ENCODE measurements at regions not wholly inside any gene's neighbourhood (a gene's known extent, or its start where the extent isn't known, plus 50 kb on each side); places are given as distances from the start of the nearest gene placed in this dataset.

GRCh38 chr10:28425422-28425821 is 107.5 kb upstream of the WAC start:
- ATAC-seq (no peak), DNase-seq (no peak)
- Histone ChIP-seq H3K36me3 (ENCODE audit: insufficient read depth in 1 of 2, low read depth in 1 of 2) (no peaks in the 10 kb centered on the region), H3K27ac (no peak overlapping the region), H3K4me3 (no peak overlapping the region), H3K9me3 (no peaks in the 10 kb centered on the region), H3K4me1 (no peaks in the 10 kb centered on the region), H3K27me3 (ENCODE audit: insufficient read depth in 3 of 3, low read length in 2 of 3) (no peaks in the 10 kb centered on the region)
- TF ChIP-seq CTCF (IDR thresholded peaks at IDR 0.05), result no peak
- intact Hi-C loops (cut with DNase I), result no loop called here
- WGBS, 3 donors, result 81 to 89% (median 83%) methylated on average over 3 of the region's 3 CpGs

- no peak for TF ChIP-seq CTCF (IDR thresholded peaks at IDR 0.05)
- no peaks in the 10 kb centered on the region for H3K9me3 ChIP-seq
- H3K4me3 ChIP-seq, result no peak overlapping the region
- intact Hi-C loops (cut with DNase I), result no loop called here
- ATAC-seq, result no peak
- no peaks in the 10 kb centered on the region for H3K4me1 ChIP-seq
- no peak for DNase-seq
- H3K36me3 ChIP-seq (ENCODE audit: insufficient read depth in 1 of 2, low read depth in 1 of 2), result no peaks in the 10 kb centered on the region
- no peaks in the 10 kb centered on the region for H3K27me3 ChIP-seq (ENCODE audit: insufficient read depth in 3 of 3, low read length in 2 of 3)
- no peak overlapping the region for H3K27ac ChIP-seq
Measured at GRCh38 chr10:28426392-28427159, 106.3 kb upstream of the WAC start.

- Histone ChIP-seq H3K27me3 (ENCODE audit: insufficient read depth in 3 of 3, low read length in 2 of 3) (no peaks in the 10 kb centered on the region), H3K36me3 (ENCODE audit: insufficient read depth in 1 of 2, low read depth in 1 of 2) (no peaks in the 10 kb centered on the region), H3K27ac (no peak overlapping the region), H3K4me3 (no peak overlapping the region), H3K4me1 (no peaks in the 10 kb centered on the region), H3K9me3 (no peaks in the 10 kb centered on the region)
- intact Hi-C loops (cut with DNase I), result no loop called here
- 50 to 66% (median 56%) methylated on average over 5 of the region's 5 CpGs for WGBS, 3 donors
- no peak for DNase-seq
- no peak for TF ChIP-seq CTCF (IDR thresholded peaks at IDR 0.05)
- peak in 1 of 4 donors; percentile 40 for ATAC-seq
Measured at GRCh38 chr10:28427376-28427775, 105.5 kb upstream of the WAC start.

- Histone ChIP-seq H3K9me3 (no peaks in the 10 kb centered on the region), H3K27ac (no peak overlapping the region)
- intact Hi-C loops (cut with DNase I), result no loop called here
Measured at GRCh38 chr10:28429045-28429444, 103.9 kb upstream of the WAC start.

More at GRCh38 chr10:28429045-28429444, 103.9 kb upstream of the WAC start:
- Histone ChIP-seq H3K27me3 (ENCODE audit: insufficient read depth in 3 of 3, low read length in 2 of 3) (no peaks in the 10 kb centered on the region), H3K36me3 (ENCODE audit: insufficient read depth in 1 of 2, low read depth in 1 of 2) (no peaks in the 10 kb centered on the region), H3K4me1 (no peaks in the 10 kb centered on the region), H3K4me3 (no peak overlapping the region)
- no peak for TF ChIP-seq CTCF (IDR thresholded peaks at IDR 0.05)
- DNase-seq, result no peak
- ATAC-seq, result no peak
